Progenitor cell of endocrine pancreas (in vitro differentiated cells): ENCODE measurements at regions not wholly inside any gene's neighbourhood (a gene's known extent, or its start where the extent isn't known, plus 50 kb on each side); places are given as distances from the start of the nearest gene placed in this dataset.
"Not testable (repeated sequence)": the region's sequence is repeated elsewhere in the genome, so short reads cannot be mapped to it uniquely, and the experiment has no call there.

Source experiments
- DNase-seq: peaks from one replicate; pipeline ENCODE4 v3.0.0; 2021; ENCODE audit warnings: low spot score; ENCODE audit not compliant: unreplicated experiment
- H3K27ac Mint-ChIP-seq: 2 replicates; pipeline ENCODE4 v1.8.0; 2021; ENCODE audit warnings: mild to moderate bottlenecking, moderate library complexity, mixed read lengths
- H3K27me3 Mint-ChIP-seq: 2 replicates; pipeline ENCODE4 v1.8.0; 2021; ENCODE audit warnings: mixed read lengths
- H3K36me3 Mint-ChIP-seq: 2 replicates; pipeline ENCODE4 v1.8.0; 2022; ENCODE audit warnings: mixed read lengths; ENCODE audit not compliant: insufficient read depth
- H3K4me1 Mint-ChIP-seq: 2 replicates; pipeline ENCODE4 v1.8.0; 2021; ENCODE audit warnings: low read depth, mixed read lengths
- H3K4me3 Mint-ChIP-seq: 2 replicates; pipeline ENCODE4 v1.8.0; 2021; ENCODE audit warnings: low read depth, mild to moderate bottlenecking, moderate library complexity, mixed read lengths
- H3K9me3 Mint-ChIP-seq: 2 replicates; pipeline ENCODE4 v1.8.0; 2021; ENCODE audit warnings: low read depth, mixed read lengths
- CTCF ChIP-seq: fragments of 200-600 bp; sonication (generic); IDR thresholded peaks from one replicate; pipeline ENCODE4 v1.5.0; 2021; ENCODE audit warnings: antibody characterized with exemption, mild to moderate bottlenecking; ENCODE audit not compliant: unreplicated experiment

- Mint-ChIP-seq H3K27ac (no peak overlapping the region), H3K4me1 (no peaks in the 10 kb centered on the region), H3K27me3 (peaks cover 37% of the 10 kb centered on the region), H3K9me3 (no peaks in the 10 kb centered on the region), H3K4me3 (no peak overlapping the region), H3K36me3 (no peaks in the 10 kb centered on the region)
- TF ChIP-seq CTCF = no peak
- no peak for DNase-seq
These were observed 87.7 kb upstream of the LRRN2 start for GRCh38 chr1:204773246-204773645.

GRCh38 chr1:204775546-204775945 is 90.0 kb upstream of the LRRN2 start:
- no peak for TF ChIP-seq CTCF
- Mint-ChIP-seq H3K27ac (no peak overlapping the region), H3K4me1 (no peaks in the 10 kb centered on the region), H3K4me3 (no peak overlapping the region), H3K27me3 (peaks cover 19% of the 10 kb centered on the region), H3K36me3 (no peaks in the 10 kb centered on the region), H3K9me3 (no peaks in the 10 kb centered on the region)
- DNase-seq = no peak

- H3K27me3 Mint-ChIP-seq = peaks cover 14% of the 10 kb centered on the region
- DNase-seq = no peak
- no peaks in the 10 kb centered on the region for H3K36me3 Mint-ChIP-seq
- H3K4me1 Mint-ChIP-seq = no peaks in the 10 kb centered on the region
- no peak for TF ChIP-seq CTCF
- no peak overlapping the region for H3K27ac Mint-ChIP-seq
- H3K4me3 Mint-ChIP-seq = no peak overlapping the region
- H3K9me3 Mint-ChIP-seq = no peaks in the 10 kb centered on the region
These were observed 92.1 kb upstream of the LRRN2 start for GRCh38 chr1:204777591-204777990.

GRCh38 chr1:204780630-204781029 is 90.0 kb upstream of the NFASC start:
- Mint-ChIP-seq H3K27me3 (peaks cover 9% of the 10 kb centered on the region), H3K4me3 (no peak overlapping the region), H3K9me3 (no peaks in the 10 kb centered on the region), H3K36me3 (no peaks in the 10 kb centered on the region), H3K4me1 (no peaks in the 10 kb centered on the region), H3K27ac (no peak overlapping the region)
- no peak for TF ChIP-seq CTCF
- no peak for DNase-seq

GRCh38 chr1:204782118-204782700 is 88.5 kb upstream of the NFASC start:
- Mint-ChIP-seq H3K4me1 (no peaks in the 10 kb centered on the region), H3K9me3 (no peaks in the 10 kb centered on the region)
- TF ChIP-seq CTCF = no peak

GRCh38 chr1:204785023-204785422 is 85.6 kb upstream of the NFASC start:
- not testable (repeated sequence) for H3K4me3 Mint-ChIP-seq, H3K27ac Mint-ChIP-seq, H3K36me3 Mint-ChIP-seq, DNase-seq, H3K4me1 Mint-ChIP-seq, H3K9me3 Mint-ChIP-seq
- H3K27me3 Mint-ChIP-seq = peaks cover 25% of the 10 kb centered on the region

More at GRCh38 chr1:204782118-204782700, 88.5 kb upstream of the NFASC start:
- Mint-ChIP-seq H3K27me3 (peaks cover 12% of the 10 kb centered on the region), H3K27ac (no peak overlapping the region), H3K36me3 (no peaks in the 10 kb centered on the region), H3K4me3 (no peak overlapping the region)
- DNase-seq = no peak
